OCI-M1 (cell line): ENCODE measurements at regions not wholly inside any gene's neighbourhood (a gene's known extent, or its start where the extent isn't known, plus 50 kb on each side); places are given as distances from the start of the nearest gene placed in this dataset.
A peak's percentile ranks its signal among the peaks of the same experiment; 100 is the strongest.

ENCODE experiments used
- DNase-seq: peaks from one replicate; lab custom pipeline; 2025; lab: John Stamatoyannopoulos, UW

- DNase-seq, result no peak
Measured at GRCh38 chr1:79775402-79775801, 768.9 kb upstream of the ADGRL4 start.

GRCh38 chr1:79773385-79773784 is 766.9 kb upstream of the ADGRL4 start:
- no peak for DNase-seq

GRCh38 chr1:79762461-79762860 is 755.9 kb upstream of the ADGRL4 start:
- no peak for DNase-seq

GRCh38 chr1:79760531-79760930 is 754.0 kb upstream of the ADGRL4 start:
- peak; percentile 55 for DNase-seq

DNA sequence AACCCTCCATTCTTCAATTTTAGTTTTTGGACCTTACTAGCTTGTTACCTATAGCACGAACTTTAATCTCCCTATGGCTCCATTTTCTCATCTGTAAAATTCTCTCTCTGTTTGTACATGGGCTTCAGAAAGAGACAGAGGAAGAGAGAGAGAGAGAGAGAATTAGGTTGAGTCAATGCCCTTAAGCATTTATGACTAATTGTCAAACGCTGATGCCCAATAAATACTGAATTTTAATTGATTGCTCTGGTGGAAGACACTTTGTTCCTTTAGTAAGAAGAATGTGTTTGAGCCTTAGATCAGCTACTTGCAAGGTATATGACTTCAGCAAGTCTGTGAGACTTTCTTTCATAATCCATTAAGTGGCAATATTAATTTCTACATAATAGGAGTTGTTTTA is 743.1 kb upstream of the ADGRL4 start:
- no peak for DNase-seq

GRCh38 chr1:79745929-79746328 is 739.4 kb upstream of the ADGRL4 start:
- DNase-seq, result no peak

GRCh38 chr1:79744746-79745145 is 738.2 kb upstream of the ADGRL4 start:
- no peak for DNase-seq

DNA sequence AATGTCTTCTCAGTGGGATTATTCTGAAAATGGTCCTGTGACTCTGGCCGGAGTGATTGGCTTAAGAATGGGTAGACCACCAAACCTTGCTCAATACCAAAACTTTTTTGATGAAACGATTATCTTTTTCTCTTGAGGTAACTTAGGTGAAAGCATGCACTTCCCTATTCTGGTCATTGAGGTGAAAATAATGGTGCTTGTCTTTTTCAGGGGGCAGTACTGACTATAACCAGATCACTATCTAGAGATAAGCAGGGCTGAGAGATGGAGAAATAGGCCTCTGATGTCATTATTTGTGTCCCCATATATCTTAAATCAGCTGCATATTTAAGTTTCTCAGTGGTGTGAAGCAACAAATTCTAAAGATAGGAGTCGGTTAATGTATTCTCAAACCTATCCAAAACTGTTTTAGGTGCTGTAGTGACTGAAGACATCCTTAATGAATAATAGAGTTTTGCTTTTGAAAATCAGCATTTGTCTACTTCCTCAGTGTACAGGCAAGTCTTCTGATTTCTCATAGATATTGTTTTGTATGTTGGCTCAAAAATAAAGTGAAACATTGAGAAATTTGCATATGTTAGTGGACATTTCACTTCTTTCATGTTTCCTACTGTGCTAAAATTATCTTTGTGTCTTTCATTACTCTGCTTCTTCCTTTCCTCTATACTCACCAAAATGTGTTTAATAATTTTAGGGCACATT is 735.3 kb upstream of the ADGRL4 start:
- no peak for DNase-seq

- DNase-seq, result no peak
Measured at GRCh38 chr1:79738101-79738500, 731.6 kb upstream of the ADGRL4 start.

- DNase-seq, result peak; percentile 85
Measured at GRCh38 chr1:79737193-79737592, 730.7 kb upstream of the ADGRL4 start.

DNA sequence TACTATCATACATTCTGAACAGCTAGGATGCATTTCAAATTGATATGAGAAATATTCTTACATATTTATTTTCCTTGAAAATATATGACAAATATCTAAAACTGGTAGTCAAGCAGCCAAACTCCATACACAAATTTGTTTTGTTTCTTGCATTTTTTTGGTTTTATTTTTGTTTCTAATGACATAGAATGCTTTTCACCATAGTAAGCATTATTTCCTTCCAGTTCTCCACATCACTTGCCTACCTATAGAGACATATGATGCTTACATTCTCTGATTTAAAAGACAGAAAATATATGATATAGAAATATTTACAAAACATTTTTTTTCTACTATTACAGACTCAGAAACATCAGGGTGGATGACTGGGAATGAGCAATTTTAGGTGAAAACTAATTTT is 726.4 kb upstream of the ADGRL4 start:
- DNase-seq, result no peak

- no peak for DNase-seq
Measured at GRCh38 chr1:79726911-79727310, 720.4 kb upstream of the ADGRL4 start.

GRCh38 chr1:79726321-79726720 is 719.8 kb upstream of the ADGRL4 start:
- no peak for DNase-seq

- no peak for DNase-seq
Measured at GRCh38 chr1:79716447-79716846, 709.9 kb upstream of the ADGRL4 start.

- no peak for DNase-seq
Measured at GRCh38 chr1:79714664-79715063, 708.1 kb upstream of the ADGRL4 start.

- DNase-seq, result no peak
Measured at GRCh38 chr1:79711001-79711431, 704.5 kb upstream of the ADGRL4 start.

GRCh38 chr1:79708646-79709265 is 702.2 kb upstream of the ADGRL4 start:
- DNase-seq, result no peak

DNA sequence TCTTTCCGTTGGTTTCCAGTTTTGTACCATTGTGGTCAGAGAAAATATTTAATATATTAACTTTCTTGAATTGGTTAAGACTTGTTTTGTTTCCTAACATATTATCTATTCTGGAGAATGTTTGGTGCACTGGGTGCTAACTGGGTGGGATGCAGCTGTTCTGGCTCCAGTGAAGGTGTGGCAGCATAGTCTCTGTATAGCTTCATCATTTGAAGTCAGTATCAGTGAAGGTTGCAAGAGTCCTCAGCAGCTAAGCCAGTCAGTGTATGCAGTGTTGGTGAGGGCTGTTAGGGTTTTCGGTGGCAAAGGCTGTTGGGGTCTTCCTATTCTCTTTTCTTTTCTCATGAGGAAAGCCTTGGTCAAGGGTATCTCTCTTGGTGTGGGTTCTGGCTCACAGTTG is 698.7 kb upstream of the ADGRL4 start:
- no peak for DNase-seq

DNA sequence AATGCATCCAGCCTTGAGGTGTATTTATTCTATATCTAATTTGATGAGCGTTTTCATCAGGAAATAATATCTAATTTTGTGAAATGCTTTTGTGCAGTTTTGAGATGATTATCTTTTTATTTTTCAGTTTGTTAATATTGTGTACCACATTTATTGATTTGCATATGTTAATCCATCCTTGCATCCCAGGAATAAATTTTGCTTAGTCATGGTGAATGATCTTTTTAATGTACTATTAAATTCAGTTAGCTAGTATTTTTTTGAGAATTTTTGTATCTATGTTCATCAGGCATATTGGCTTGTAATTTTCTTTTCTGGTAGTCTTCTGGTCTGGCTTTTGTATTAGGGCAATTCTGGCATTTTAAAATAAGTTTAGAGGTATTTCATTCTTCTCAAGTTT is 697.5 kb upstream of the ADGRL4 start:
- DNase-seq, result no peak

DNA sequence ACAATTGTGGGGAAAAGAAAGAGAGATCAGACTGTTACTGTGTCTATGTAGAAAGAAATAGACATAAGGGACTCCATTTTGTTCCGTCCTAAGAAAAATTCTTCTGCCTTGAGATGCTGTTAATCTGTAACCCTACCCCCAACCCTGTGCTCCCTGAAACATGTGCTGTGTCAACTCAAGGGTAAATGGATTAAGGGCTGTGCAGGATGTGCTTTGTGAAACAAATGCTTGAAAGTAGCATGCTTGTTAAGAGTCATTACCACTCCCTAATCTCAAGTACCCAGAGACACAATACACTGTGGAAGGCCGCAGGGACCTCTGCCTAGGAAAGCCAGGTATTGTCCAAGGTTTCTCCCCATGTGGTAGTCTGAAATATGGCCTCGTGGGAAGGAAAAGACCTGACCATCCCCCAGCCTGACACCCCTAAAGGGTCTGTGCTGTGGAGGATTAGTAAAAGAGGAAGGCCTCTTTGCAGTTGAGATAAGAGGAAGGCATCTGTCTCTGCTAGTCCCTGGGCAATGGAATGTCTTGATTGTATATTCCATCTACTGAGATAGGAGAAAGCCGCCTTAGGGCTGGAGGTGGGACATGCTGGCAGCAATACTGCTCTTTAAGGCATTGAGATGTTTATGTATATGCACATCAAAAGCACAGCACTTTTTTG is 695.9 kb upstream of the ADGRL4 start:
- peak; percentile 80 for DNase-seq

DNA sequence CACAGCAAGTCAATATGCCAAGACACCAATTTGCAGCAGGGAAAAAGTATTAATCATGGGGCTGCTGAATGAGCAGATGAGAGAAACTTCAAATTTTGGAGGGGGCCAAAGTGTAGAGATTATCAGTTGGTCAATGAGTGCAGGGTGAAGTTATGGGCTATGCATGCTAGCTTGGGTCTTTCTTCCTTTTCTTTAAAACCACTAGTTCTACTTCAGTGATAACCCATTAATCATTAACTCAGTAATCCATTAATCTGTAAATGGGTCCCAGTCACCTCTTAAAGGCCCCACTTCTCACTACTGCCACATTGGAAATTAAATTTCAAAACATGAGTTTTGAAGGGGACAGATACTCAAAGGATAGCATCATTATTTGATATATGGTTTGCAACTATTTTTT is 688.6 kb upstream of the ADGRL4 start:
- no peak for DNase-seq

DNA sequence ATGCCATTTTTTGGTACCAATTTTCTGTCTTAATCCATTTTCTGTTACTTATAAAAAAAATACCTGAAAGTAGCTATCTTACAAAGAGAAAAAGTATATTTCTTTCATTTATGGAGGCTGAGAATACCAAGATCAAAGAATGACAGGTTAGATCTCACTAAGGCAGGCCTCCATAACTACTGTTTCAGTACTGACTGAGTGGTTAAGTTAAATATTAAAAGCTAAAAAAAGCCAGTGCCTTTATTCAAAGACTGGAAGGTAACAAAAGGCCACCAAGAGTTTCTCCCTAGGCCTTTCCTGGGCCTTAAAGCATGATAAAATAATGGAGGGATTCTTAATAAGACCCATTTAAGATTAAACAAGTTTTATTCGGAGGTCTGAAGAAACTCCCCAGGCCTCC is 687.7 kb upstream of the ADGRL4 start:
- no peak for DNase-seq

- DNase-seq, result no peak
Measured at GRCh38 chr1:79693441-79694114, 687.0 kb upstream of the ADGRL4 start.
